ENCODE measurements at regions not wholly inside any gene's neighbourhood (a gene's known extent, or its start where the extent isn't known, plus 50 kb on each side); places are given as distances from the start of the nearest gene placed in this dataset.
"Not testable (repeated sequence)": the region's sequence is repeated elsewhere in the genome, so short reads cannot be mapped to it uniquely, and the experiment has no call there.

DNA sequence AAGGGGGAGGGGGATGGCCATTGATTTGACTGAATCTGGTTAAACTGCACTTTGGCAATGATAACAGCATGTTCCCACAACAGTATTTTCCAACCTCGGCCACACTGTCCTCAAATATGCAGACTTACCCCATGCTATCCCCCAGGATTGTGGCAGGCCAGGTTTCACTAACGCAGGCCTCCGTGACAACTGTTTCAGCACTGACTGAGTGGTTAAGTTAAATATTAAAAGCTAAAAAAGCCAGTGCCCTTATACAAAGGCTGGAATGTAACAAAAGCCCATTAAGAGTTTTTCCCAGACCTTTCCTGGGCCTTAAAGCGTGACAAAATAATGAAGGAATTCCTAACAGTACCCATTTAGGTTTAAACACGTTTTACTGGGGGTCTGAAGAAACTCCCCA lies 202.9 kb downstream of the USP25 start:
- no peak for DNase-seq

DNA sequence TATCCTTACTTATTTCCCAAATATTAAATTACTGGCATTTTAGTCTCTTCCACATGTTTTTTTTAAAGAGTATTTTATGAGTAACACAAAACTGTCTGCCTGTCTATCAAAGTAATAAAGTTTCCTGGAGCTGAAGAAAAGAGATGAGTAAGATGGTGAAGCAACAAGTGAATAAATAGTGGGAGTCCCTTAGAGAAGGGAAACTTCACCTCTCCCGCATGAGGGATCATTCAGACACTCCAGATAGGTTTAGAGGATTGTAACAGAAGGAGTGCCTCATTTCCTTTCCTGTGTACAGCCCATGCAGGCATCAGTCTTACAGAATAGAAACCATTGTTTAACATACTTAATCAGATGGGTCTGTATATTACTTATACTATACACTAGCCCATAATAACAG lies 205.7 kb downstream of the USP25 start:
- no peak for DNase-seq

DNA sequence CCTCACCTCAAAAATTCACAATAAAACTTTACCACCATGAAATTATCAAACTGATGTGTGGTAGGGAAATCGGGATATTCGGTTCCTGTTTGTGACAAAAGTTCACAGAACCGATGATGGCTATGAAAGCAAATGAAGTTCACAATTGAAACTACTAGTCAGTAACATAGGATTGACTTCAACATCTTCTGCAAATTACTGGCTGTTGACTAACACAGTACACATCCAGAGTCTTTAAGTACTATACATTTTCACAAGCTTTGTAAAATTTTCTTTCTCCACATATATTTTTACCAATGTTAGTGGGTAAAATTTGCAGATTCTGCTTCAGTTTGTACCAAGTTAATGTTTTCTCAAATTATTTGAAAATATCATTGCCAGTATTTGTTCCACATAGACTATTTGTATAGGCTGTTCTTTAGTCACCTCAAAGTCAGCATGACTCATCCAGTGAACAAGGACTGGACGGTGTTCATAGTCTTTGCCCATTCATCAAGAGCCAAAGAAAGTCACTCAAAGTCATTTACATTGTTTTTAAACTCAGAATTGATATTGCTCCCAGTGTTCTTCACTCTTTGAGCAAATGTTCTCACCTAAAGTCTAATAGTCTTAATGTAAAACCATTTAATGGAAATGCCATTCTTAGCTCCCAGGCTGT lies 213.4 kb downstream of the USP25 start:
- DNase-seq: no peak

DNA sequence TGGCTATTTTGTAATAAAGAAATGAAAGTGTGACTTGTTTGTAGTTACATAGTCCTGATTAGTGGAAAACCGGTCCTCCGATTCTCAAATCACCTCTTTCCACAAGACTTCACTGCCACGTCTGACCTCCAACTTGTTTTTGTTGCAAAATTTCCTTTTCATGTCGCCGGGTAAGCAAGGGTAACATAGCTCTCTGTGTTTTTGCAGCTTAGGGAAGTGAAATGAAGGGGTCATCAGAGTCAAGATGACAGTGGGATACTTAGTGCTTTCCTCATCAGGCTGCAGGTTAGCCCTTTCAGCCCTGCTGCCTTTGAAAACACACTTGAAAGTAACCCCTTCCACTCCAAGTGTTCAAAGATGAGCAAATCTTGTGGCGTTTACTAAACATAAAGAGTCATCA lies 217.9 kb downstream of the USP25 start:
- no peak for DNase-seq

DNA sequence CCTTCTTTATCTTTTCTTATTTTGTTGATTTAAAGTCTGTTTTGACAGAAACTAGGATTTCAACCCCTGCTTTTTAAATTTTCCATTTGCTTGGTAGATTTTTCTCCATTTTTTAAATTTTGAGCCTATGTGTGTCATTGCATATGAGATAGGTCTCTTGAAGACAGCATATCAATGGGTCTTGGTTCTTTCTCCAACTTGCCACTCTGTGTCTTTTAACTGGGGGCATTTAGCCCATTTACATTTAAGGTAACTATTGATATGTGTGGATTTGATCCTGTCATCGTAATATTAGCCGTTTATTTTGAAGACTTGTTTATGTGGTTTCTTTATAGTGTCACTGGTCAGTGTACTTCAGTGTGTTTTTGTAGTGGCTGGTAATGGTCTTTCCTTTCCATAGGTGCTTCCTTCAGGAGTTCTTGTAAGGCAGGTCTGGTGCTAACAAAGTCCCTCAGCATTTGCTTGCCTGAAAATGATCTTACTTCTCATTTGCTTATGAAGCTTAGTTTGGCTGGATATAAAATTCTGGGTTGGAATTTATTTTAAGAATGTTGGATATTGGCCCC lies 223.9 kb downstream of the USP25 start:
- no peak for DNase-seq

DNA sequence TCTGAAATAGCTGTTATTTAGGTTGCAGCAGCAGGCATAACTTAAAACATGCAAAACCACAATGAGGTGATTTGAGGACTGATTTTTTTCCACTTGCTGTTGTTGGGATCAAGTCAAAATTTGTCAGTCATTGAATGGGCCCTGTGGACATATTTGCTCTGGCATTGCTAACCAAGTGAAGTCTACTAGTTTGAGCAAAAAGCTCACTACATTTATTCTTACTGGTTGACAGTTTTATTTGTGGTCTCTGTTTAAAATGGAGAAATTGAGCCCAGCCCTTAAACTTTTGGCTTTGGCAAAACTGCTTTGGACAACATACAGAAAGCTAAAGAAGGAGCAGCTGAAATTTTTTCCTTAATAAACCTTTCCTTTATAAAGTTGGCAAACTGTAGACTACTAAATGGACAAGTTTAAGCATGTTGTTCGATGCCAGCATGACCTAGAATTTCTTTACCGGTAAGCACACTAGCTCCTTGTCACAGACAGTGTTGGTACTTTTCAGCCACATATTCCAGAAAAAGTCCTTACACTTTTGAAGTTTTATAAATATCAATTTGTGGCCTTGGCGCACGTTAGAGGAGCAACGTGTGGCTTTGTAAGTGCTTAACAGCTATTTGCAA lies 234.6 kb downstream of the USP25 start:
- no peak for DNase-seq

DNA sequence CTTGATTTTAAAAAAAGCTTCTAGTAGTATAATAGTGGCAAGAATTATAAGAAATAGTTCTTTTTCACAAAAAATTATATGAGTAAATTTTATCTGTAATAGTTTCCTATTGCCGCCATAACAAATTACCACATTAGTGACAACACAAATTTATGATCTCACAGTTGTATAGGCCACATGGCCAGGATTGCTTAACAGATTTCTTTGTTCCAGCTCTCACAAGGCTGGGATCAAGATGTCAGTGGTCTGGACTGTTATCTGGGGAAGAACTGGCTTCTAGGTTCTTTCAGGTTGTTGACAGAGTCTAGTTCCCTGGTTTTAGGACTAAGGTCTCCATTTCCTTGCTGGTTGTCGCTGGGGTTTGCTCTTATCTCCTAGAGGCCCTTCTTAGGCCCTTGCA lies 236.4 kb downstream of the USP25 start:
- DNase-seq: no peak

DNA sequence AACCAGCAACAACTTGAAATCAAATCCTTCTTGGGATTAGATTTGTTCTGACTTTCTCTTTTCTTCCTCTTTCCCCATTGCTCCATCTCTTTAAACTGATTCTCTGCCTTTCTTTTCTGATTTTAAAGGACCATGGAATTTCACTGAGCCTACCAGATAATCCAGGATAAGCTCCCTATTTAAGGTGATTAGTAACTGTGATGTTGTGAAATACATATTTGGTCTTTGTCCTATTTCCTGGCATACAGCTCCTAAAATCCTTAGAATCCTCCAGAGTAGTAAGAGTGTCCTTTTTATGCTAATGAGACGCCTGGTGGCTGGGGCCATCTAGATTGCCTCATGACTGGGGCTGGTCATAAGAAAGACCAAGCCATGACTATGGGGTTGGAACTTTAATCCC lies 236.9 kb downstream of the USP25 start:
- no peak for DNase-seq

DNA sequence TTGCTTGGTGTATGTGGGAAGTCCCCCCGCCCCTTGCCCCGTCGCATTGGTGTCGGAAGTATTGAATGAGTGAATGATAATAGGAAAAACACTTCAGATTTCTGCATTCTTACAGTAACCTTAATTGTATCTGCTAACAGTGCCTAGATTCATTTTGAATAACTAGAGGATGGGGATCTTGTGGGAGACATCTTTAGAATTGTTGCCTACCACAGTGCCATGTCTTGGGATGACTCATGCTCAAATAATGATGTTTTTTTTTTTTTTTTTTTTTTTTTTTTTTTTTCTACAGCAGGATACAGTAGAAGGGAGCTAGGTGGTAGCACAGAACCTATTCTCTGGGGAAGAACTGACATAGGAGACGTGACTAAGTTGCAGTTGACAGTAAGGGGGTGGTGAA lies 237.9 kb downstream of the USP25 start:
- DNase-seq: no peak

DNA sequence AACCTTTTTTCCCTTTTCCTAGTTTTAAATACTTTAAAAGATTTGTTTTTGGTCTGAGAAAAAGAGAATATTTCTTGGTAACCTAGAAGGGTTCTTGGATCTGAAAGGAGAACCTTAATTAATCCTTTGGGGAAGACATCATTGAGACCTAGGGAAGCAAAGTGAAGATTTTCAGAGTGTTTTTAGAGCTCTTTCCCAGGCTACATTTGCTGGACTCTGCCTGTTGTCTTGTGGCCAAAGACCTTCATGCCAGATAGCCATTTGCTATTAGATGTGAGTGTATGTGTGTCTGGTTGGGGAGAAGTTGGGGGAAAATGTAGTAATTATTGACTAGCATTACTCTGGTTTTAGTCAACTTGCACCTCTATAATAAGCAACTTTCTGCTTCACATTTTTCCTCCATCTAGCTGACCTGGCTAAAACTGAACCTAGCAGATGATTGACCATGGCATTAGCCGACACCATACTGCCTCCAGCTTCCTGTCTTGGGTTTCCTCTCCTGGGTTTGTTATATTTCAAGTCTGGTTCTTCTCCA lies 239.1 kb downstream of the USP25 start:
- no peak for DNase-seq

DNA sequence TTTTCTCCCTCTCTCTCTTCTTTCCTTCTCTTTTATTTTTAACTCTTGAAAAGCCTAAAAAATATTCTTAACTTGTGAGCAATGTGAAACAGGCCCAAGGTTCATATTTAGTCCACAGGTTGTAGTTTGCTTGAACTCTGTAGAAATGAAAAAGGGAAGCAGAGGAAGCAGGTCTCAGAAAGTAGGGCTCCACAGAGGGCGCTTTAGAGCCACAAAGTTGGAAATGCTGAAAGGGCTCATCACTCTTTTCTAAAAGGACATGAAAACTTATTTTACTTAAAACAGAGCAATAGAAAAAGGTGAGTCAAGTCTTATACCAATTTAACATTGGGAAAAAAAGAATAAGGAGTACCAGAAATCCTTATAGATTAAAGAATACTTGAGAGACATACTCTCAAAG lies 247.0 kb downstream of the USP25 start:
- no peak for DNase-seq

DNA sequence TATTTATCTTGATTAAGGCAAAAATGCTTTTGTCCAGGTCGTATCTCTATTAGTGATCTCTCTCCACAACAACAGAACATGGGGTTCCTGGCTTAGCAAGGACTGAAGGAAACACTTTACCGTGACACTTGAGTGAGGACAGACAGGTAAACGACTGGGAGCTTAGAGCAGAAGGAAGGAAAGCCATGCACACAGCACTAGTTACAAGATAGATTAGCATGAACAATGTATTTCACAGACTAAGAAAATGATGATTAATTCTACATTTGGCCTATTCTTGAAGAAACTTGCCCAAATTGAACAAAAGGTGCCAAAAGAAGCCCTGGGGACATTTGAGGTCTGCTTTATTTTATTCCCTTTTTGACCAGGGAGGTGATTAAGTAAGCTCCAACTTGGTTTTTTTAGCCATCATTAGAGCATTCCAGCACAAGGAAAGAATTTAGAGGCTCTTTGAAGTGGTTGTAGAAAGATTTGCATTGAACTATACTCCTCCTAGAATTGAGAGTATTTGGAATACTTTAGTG lies 248.5 kb downstream of the USP25 start:
- DNase-seq: no peak

DNA sequence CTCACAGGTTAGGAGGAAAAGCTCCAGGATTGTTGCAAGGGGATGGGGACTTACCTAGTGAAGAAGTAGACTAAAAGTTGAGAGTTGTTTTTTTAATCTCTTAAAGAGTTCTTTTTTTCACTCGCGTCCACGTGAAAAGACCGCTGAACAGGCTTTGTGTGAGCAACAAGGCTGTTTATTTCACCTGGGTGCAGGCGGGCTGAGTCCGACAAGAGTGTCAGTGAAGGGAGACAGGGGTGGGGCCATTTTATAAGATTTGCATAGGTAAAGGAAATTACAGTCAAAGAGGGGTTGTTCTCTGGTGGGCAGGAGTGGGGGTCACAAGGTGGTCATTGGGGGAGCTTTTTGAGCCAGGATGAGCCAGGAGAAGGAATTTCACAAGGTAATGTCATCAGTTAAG lies 249.7 kb downstream of the USP25 start:
- DNase-seq: not testable (repeated sequence)

DNA sequence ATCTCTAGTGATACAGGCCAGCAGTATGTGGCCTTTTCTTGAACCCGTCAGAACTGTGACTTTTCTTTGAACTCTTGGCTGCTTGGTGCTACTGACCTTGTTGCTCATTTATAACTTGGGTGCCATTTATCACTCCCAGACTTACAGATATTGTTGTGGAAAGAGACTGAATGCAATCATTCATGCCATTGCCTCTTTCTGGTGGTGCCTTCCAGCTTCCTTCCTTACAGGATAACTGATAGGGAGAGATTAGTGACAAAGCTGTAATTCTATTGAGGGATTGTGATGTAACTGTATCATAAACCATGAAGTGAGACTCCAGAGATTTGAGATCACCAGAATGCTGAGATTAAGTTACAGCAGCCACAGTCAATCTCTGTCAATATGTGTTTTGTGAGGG lies 256.5 kb downstream of the USP25 start:
- no peak for DNase-seq

DNA sequence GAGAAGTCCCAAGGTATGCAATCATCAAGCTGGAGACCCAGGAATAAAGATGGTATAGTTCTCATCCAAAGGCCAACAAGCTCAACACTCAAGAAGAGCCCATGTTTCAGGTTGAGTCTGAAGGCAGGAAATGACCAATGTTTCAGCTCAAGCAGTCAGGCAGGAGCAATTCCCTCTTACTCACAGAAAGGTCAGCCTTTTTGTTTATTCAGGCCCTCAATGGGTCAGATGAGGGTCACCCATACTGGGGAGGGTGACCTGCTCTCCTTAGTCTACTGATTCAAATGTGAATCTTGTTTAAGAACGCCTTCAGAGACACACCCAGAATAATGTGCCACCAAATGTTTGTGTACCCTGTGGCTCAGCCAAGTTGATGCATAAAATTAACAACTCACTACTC lies 262.4 kb downstream of the USP25 start:
- no peak for DNase-seq

DNA sequence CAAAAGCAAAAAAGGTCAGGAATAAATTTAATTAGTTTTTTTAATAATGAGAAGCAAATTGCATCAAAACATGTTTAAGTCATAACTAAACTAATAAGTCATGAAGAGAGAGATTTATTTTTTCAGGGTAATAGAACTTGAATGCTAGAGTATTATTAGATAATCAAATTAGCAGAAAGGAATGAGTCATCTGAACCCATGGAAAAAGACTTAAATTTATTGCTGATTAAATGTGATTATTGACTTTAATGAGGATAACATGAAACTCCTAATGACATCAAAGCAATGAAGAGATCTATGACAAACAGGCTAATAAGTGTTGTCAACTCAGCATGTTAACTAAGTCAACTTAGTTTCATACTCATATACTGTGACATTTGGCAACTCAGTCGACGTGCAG lies 264.2 kb downstream of the USP25 start:
- DNase-seq: no peak

DNA sequence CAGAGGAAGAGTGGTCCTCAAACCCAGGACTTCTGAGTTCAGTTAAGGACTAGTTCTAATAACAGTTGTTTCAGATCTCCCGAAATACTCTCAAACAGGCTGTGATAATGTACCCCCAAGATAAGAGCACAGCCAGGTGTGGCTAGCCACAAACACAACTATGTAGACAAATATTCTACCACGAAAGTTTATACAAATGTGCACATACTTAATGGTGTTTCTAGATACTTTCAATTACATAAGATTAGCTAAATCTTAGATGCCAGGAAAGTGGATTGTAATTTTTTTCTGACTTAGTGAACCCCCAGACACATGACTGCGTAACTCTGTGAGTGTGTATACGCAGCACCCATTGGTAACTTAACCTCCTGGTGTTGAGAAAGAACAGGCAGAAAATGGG lies 270.0 kb downstream of the USP25 start:
- DNase-seq: no peak

DNA sequence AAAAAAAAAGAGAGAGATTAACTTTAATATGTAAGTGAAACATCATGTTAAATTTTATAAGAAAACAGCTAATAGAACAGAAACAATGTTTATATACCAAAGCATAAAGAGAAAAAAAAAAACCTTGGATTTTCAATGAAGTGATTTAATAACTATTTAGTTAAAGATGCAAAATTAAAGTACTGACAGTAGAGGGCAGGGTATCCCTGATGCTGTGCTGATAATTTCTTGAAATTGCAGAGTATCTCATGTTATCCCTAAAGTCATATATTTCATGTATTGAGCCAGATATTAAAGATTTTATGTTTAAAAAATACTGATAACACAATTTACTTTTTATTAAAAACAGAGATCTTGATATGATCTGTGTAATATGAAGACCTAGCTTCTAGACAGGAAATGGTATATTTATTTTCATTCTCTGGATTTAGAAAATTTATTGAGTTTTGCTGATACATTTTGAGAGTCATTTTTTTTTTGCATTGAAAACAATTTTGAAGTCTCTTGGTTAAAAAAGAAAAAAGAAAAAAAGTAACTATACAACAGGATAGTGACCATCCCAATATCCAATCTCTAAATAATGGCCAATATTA lies 273.2 kb downstream of the USP25 start:
- no peak for DNase-seq

DNA sequence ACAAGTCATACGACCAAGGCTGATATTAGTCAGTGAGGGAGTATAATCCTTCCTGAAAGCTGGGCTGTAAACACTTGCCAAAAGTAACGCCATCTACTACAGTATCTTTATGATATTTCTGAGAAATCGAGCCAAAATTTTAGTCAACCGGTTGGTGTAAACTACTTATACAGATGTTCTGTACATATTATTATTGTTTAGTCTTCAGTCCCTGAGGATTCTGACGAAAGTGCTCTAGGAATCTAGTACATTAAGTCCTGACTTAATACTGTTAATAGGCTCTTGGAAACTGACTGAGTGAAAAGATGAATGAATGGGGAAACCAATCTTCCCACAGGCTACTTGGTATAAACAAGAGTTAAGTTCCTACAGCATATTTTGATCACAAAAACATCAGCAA lies 274.3 kb downstream of the USP25 start:
- no peak for DNase-seq

DNA sequence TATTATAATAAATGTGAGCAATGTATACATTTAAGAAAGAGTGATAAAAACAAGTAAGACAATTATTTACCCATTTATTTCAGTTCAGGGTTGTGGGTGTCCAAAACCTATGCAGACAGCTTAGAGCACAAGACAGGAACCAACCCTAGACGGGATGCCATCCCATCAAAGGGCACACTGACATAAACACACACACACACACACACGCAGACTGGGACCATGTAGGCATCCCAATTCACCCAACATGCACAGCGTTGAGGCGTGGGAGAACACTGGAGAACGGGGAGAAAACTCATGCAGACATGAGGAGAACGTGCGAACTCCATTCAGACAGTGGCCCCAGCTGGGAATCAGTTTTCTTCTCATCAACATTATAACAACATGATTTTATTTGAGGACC lies 274.7 kb downstream of the USP25 start:
- no peak for DNase-seq

DNA sequence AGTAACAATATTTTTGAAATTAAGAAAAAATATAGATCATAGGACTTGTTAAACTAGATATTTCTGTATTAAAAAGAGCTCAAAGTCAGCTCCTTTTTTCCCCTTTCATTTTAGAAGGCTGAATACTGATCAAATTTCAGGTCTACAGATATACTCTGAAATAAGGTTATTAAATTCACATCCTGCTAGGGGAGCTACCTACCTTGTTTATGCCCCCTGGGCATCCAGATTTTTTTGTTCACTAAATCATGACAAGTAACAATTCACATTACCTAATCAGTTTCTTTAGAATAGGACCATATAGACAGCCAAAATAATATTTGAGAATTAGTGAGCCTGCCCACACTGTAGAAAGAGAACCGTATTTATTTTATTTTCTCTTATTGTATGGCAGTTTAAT lies 276.2 kb downstream of the USP25 start:
- no peak for DNase-seq

DNA sequence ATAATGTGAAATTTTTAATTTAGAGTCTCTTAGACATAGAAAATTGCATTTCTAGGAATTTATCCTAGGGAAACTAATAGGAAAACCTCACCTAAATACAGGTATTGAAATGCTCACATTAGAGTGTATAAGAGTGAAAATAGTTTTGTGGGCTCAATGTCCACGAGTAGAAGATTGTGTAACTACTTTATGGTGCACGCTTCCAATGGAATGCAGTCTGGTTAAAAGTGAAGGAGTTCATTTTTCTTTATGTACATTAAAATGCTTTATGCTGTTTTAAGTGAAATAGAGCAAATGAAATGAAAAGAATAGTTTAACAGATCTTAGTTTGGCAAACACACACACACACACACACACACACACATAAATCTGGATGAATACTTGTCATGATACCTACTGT lies 278.2 kb downstream of the USP25 start:
- DNase-seq: no peak

DNA sequence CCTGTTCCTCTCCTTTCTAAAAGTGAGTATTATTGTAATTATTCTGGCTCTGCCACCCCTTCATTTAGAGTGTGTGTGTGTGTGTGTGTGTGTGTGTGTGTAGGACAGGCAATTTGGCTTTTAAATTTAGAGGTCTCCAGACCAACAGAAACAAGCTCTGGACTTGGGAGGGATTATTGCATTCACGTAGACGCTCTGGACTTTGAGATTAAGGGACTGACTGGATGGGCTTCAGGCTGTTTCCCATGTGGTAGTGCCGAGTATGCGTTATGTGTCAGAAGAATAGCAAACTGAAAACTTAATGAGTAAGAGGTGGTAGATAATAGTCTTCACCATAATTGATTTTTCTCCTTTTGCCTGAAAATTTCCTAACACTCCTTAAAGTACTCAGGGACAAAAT lies 281.9 kb downstream of the USP25 start:
- DNase-seq: no peak

DNA sequence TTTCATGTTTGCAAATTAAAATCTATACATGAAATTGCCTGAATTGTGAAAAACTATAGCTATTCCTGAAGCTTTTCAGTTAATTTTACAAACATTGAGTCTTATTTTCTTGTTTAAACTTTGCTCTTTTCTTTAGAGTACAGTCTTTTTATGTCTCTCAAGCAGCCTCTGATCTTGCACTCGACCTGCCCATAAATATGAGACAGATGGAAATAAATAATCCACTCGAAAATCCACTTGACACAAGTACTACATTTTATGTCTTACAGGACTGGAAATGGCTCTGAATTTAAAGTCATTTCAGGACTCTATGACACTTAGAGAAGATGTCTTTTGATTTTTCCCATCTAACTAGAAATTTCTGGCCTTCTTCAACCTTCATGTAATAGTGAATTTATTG lies 283.8 kb downstream of the USP25 start:
- no peak for DNase-seq

All from suppressor macrophage treated with lipopolysaccharide for 1 hour (primary cell).